Progenitor cell of endocrine pancreas (in vitro differentiated cells): ENCODE measurements at regions not wholly inside any gene's neighbourhood (a gene's known extent, or its start where the extent isn't known, plus 50 kb on each side); places are given as distances from the start of the nearest gene placed in this dataset.

Experiments
- DNase-seq: peaks from one replicate; pipeline ENCODE4 v3.0.0; 2021; ENCODE audit warnings: low spot score; ENCODE audit not compliant: unreplicated experiment
- H3K27ac Mint-ChIP-seq: 2 replicates; pipeline ENCODE4 v1.8.0; 2021; ENCODE audit warnings: mild to moderate bottlenecking, moderate library complexity, mixed read lengths
- H3K27me3 Mint-ChIP-seq: 2 replicates; pipeline ENCODE4 v1.8.0; 2021; ENCODE audit warnings: mixed read lengths
- H3K36me3 Mint-ChIP-seq: 2 replicates; pipeline ENCODE4 v1.8.0; 2022; ENCODE audit warnings: mixed read lengths; ENCODE audit not compliant: insufficient read depth
- H3K4me1 Mint-ChIP-seq: 2 replicates; pipeline ENCODE4 v1.8.0; 2021; ENCODE audit warnings: low read depth, mixed read lengths
- H3K4me3 Mint-ChIP-seq: 2 replicates; pipeline ENCODE4 v1.8.0; 2021; ENCODE audit warnings: low read depth, mild to moderate bottlenecking, moderate library complexity, mixed read lengths
- H3K9me3 Mint-ChIP-seq: 2 replicates; pipeline ENCODE4 v1.8.0; 2021; ENCODE audit warnings: low read depth, mixed read lengths
- TF ChIP-seq, protein P1 (sequence below): fragments of 200-600 bp; sonication (generic); IDR thresholded peaks from one replicate; pipeline ENCODE4 v1.5.0; 2021; ENCODE audit warnings: antibody characterized with exemption, mild to moderate bottlenecking; ENCODE audit not compliant: unreplicated experiment

DNA sequence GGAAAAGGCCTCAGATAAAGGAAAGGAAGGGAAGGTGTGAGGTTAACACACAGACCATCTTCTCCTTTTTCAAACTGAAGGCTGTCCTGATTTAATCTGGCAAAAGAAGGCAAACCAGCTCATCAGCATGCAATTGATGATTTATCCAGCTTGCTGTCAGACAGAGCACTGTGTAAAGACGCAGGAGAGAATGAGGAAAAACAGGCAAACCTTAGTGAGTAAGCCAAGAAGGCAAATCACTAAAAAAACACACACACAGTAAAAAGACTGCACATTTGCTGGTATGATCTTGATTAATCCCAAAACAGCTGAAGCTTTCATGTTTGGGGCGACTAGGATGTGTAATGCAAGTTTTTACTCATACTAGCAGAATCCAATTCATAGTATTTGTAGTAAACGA lies 65.8 kb upstream of the SKAP2 start:
- TF ChIP-seq, protein P1, sequence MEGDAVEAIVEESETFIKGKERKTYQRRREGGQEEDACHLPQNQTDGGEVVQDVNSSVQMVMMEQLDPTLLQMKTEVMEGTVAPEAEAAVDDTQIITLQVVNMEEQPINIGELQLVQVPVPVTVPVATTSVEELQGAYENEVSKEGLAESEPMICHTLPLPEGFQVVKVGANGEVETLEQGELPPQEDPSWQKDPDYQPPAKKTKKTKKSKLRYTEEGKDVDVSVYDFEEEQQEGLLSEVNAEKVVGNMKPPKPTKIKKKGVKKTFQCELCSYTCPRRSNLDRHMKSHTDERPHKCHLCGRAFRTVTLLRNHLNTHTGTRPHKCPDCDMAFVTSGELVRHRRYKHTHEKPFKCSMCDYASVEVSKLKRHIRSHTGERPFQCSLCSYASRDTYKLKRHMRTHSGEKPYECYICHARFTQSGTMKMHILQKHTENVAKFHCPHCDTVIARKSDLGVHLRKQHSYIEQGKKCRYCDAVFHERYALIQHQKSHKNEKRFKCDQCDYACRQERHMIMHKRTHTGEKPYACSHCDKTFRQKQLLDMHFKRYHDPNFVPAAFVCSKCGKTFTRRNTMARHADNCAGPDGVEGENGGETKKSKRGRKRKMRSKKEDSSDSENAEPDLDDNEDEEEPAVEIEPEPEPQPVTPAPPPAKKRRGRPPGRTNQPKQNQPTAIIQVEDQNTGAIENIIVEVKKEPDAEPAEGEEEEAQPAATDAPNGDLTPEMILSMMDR = no peak
- Mint-ChIP-seq H3K36me3 (no peaks in the 10 kb centered on the region), H3K27ac (no peak overlapping the region), H3K4me3 (no peak overlapping the region), H3K27me3 (no peaks in the 10 kb centered on the region), H3K9me3 (peaks cover 4% of the 10 kb centered on the region), H3K4me1 (peaks cover 25% of the 10 kb centered on the region)
- DNase-seq = no peak

DNA sequence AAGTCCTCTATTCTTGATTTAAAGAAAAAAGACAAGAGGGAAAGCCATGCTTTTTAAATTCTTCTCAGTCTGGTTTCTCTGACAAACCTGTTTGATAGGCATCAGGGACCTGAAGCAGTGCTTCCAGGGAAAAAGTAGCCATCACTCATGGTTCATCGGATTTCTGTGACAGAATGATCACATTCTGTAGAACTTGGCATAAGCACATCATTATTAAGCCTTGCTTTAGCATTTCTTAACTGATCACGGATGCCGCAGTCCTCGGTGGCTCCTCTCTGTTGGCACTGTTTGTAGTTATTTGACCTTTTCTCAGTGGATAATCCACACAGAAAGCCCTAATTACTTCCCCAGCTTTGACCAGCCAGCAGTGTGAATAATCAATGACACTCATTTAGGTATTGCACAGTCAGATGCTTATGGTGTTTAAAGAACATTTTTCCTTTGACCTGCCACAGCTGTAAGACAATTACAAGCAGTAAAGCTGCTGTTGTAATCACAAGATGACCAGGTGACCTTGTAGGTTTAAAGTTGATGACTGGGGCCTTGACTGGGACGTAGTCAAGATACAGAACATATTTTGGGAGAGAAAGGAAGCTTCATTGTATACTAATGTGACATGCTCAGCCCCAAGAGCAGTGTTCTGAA lies 64.4 kb upstream of the SKAP2 start:
- no peaks in the 10 kb centered on the region for H3K27me3 Mint-ChIP-seq
- DNase-seq = no peak
- H3K4me1 Mint-ChIP-seq = peaks cover 27% of the 10 kb centered on the region
- TF ChIP-seq, protein P1 = no peak
- H3K27ac Mint-ChIP-seq = peak overlapping the region; percentile 40
- H3K36me3 Mint-ChIP-seq = no peaks in the 10 kb centered on the region
- peaks cover 4% of the 10 kb centered on the region for H3K9me3 Mint-ChIP-seq
- no peak overlapping the region for H3K4me3 Mint-ChIP-seq

DNA sequence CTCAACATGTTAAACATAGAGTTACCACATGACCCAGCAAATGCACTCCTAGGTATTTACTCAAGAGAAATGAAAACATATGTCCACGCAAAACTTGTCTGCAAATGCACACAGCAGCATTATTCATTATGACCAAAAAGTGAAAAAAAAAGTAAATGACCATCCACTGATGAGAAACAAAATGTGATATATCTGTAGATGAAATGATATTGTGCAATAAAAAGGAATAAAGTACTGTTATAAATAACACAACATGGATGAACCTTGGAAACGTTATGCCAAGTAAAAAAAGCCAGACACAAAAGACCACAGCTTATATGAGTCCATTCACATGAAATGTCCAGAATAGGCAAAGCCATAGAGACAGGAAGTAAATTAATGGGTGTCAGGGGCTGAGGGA lies 61.4 kb upstream of the SKAP2 start:
- Mint-ChIP-seq H3K4me1 (peaks cover 20% of the 10 kb centered on the region), H3K27ac (no peak overlapping the region), H3K9me3 (no peaks in the 10 kb centered on the region), H3K27me3 (no peaks in the 10 kb centered on the region), H3K36me3 (no peaks in the 10 kb centered on the region), H3K4me3 (no peak overlapping the region)
- DNase-seq = no peak
- TF ChIP-seq, protein P1 = no peak

DNA sequence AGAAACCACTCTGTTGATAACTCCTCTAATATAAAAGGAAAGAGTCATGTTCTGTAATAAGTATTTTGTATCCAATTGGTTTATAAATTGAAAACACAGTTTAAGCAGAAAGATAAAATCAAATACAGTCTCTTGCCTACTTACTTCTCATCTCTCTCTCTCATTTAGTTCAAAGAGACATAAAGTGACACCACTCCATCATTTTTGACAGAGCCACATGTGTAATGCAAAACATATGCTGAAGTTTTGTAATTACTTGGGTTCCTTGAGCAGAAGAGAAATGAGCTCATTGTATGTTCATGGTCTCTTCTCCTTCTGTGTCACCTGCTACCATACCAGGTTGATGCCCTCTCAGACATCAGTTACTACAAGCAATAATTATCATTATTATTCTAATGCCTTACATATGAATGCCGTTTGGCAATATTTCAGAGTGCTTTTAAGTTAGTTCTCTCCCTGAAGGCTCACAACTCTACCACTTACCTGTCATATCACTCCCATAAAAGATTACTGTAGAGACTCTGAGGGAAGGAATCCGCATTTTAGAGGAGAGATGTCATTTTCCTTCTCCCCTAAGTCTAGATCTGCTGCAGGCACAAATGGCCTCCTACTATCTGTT lies 59.9 kb upstream of the SKAP2 start:
- TF ChIP-seq, protein P1 = no peak
- H3K4me3 Mint-ChIP-seq = no peak overlapping the region
- no peak for DNase-seq
- no peaks in the 10 kb centered on the region for H3K36me3 Mint-ChIP-seq
- peaks cover 18% of the 10 kb centered on the region for H3K4me1 Mint-ChIP-seq
- H3K27ac Mint-ChIP-seq = no peak overlapping the region
- H3K27me3 Mint-ChIP-seq = no peaks in the 10 kb centered on the region
- H3K9me3 Mint-ChIP-seq = no peaks in the 10 kb centered on the region

DNA sequence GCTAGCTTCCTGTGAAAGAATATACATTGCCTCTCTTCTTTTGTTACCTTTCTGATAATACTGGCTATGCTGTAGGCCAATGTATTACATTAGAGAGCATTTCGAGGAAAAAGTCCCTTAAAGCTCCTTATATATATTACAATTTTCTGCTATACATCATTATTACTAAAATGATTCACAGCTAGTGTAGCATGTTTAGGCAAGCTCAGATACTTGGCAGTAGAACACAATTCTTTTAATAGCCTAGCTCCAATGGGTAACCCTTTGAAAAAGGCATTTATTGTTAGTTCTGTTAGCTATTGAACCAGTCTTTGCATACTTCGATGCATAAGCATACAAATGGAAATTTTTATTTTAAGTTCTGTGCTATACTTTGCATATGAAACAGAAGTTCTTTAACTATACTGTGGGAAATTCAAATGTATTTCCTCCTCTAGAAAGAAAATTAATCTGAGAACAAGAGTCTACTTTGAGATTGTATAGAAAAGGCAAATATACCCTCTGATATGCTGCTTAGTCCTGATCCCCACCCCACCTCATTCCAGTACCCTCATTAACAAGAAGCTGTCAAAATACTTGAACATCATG lies 55.6 kb upstream of the SKAP2 start:
- no peaks in the 10 kb centered on the region for H3K27me3 Mint-ChIP-seq
- H3K9me3 Mint-ChIP-seq = no peaks in the 10 kb centered on the region
- no peaks in the 10 kb centered on the region for H3K36me3 Mint-ChIP-seq
- no peak overlapping the region for H3K27ac Mint-ChIP-seq
- no peak for DNase-seq
- TF ChIP-seq, protein P1 = no peak
- peaks cover 13% of the 10 kb centered on the region for H3K4me1 Mint-ChIP-seq
- no peak overlapping the region for H3K4me3 Mint-ChIP-seq
